Loucy (cell line): ENCODE measurements at regions not wholly inside any gene's neighbourhood (a gene's known extent, or its start where the extent isn't known, plus 50 kb on each side); places are given as distances from the start of the nearest gene placed in this dataset.

ENCODE experiments used
- CTCF ChIP-seq: fragments of 200-600 bp; sonication (generic); conservative IDR thresholded peaks from 2 replicates; pipeline ENCODE4 v1.5.1; 2014; ENCODE audit warnings: mild to moderate bottlenecking, antibody characterized with exemption, low read length
- EZH2phosphoT487 ChIP-seq: fragments of 200-600 bp; IDR thresholded peaks from 2 replicates; pipeline ENCODE4 v1.6.1; 2018; ENCODE audit warnings: antibody characterized with exemption, mild to moderate bottlenecking, moderate library complexity, borderline replicate concordance

DNA sequence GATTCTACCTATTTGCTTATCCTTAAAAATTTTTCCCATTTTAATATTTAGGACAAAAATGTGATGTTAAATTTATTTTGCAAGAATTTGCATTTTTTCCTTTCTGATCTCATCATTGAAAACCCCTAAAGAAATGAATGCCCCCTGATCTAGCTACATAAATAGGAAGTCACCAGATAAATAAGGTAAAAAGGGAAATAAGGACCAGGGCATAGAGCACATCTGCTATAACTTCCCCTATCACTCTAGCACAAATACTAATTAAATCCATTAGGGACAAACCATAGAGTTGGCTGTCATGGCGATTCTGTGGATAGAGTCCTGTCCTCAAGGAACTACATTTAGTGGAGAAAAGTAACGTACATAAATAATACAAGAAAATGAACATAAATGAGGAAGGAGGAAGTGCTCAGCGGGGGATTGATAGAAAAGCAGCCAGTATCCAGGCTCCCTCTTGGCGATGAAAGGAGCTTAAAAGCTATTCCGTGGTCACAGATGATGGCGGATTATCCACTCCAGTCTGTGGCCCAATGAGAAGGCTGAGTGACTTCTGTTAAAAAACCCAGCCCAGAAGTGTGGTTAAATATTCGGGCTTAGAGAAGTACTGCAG, 76.9 kb upstream of the RPL34 start:
- TF ChIP-seq CTCF (no peak), EZH2phosphoT487 (no peak)
